GM21515 (cell line): ENCODE measurements at regions not wholly inside any gene's neighbourhood (a gene's known extent, or its start where the extent isn't known, plus 50 kb on each side); places are given as distances from the start of the nearest gene placed in this dataset.
"Not testable (repeated sequence)": the region's sequence is repeated elsewhere in the genome, so short reads cannot be mapped to it uniquely, and the experiment has no call there.

Source experiments
- ATAC-seq: cut with Tn5 transposase; IDR thresholded peaks from one replicate; pipeline ENCODE4 v1.9.1; 2021; ENCODE audit not compliant: unreplicated experiment

DNA sequence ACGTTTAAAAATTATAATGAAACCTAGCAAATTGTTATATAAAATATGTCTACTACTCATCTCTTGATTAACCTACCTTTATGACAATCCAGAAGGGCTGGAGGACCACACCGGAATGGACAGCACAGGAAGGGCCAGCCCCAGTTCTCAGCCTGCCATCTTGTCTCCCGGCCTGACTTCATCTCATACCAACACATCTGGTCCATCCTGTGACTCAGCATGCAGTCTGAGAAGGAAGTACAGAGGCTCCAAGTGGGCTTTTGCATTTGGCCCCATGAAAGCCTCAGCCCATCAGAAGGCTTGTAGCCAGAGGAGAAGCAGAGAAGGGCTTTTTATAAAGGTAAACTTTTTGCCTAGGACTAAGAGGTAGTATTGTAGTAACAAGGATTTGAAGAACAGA, 436.6 kb downstream of the MRPL39 start:
- ATAC-seq: no peak

DNA sequence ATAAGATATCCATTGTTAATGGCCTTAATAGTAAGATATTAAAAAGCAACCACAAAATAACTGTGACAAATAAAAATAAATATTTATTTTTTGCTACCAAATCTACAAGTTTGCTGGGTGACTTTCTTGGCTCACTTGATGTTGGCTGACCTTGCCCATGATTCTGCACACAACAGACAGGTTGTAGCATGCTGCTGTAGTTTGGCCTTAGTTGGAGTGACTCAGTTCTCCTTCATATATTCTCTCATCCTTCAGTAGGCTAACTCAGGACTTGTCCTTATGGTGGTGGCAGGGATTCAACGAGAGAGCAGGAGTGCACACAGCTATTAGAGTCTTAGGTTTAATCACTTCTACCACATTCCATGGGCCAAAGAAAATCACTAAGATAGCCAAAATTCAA, 437.9 kb downstream of the MRPL39 start:
- no peak for ATAC-seq

DNA sequence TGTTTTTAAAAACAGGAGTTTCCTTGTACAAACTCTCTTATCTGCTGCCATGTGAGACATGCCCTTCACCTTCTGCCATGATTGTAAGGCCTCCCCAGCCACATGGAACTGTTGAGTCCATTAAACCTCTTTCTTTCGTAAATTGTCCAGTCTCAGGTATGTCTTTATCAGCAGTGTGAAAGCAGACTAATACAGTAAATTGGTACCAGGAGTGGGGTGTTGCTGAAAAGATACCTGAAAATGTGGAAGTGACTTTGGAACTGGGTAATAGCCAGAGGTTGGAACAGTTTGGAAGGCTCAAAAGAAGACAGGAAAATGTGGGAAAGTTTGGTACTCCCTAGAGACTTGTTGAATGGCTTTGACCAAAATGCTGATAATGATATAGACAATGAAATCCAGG, 440.4 kb downstream of the MRPL39 start:
- ATAC-seq: not testable (repeated sequence)

DNA sequence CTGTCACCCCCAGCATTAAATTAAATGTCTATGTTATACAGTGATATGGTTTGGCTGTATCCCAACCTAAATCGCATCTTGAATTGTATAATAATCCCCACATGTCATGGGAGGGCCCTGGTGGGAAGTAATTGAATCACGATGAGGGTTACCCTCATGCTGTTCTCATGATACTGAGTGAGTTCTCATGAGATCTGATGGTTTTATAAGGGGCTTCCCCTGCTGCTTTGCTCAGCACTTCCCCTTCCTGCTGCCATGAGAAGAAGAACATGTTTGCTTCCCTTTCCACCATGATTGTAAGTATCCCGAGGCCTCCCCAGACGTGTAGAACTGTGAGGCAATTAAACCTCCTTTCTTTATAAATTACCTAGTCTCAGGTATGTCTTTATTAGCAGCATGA, 445.7 kb downstream of the MRPL39 start:
- no peak for ATAC-seq

DNA sequence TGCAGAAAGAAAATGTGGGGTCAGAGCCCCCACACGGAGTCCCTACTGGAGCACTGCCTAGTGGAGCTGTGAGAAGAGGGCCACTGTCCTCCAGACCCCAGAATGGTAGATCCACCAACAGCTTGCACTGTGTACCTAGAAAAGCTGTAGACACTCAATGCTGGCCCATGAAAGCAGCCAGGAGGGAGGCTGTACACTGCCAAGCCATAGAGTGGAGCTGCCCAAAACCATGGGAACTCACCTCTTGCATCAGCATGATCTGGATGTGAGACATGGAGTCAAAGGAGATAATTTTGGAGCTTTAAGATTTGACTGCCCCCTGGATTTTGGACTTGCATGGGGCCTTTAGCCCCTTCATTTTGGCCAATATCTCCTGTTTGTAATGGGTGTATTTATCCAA, 452.3 kb downstream of the MRPL39 start:
- not testable (repeated sequence) for ATAC-seq

DNA sequence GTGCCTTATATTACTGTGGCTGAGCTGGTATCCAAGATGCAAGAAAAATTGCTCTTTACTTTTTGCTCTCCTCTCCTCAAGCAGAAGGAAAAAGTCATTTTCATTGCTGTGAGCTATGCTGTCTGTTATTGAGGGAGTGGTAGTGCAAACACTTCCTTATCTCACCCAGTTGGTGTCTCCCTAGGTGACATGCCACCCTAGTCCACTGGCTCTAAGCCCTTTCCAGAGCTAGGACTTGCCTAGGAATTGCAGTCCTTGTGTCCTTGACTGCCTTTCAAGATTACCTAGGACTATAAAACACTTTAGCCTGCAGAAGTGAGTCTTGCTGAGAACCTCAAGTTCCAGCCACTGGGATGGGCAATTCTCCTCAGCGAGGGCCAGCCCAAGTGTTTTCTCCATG, 458.3 kb downstream of the MRPL39 start:
- no peak for ATAC-seq

DNA sequence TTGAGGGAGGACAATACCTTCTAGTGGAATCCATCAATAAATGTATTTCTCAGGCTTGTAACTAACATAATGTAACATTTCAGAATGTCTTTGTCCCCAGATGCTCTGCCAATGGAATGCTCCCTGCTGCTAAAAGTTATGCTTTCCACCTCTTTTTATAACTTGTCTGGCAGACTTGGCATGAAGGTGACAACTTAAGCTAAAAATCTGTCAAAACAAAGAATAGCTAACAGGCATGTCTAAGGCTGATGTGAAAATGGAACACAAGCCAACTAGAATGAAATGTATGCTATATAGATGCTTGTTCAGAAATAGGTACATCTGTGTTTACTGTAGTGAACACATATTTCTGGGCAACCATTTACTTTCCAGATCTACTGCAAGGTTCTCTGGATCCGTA, 467.9 kb downstream of the MRPL39 start:
- no peak for ATAC-seq

DNA sequence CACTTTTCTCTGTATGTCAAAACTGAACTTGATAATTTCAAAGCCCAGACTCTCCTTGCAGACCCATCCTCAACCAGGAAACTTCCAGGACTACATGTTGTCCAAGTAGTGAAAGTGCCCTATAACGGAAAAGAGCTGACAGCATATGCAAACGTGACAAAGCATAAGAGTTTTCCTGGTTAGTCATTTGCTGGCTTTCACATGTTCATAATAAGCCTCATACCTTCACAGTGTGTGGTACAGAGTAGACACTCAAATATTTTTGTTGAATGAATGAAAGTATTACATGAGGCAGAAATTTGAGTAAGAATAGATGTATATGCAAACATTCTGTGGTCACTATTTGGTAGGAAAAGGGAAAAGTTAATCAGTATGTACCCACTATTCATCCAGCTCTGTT, 473.3 kb downstream of the MRPL39 start:
- no peak for ATAC-seq

DNA sequence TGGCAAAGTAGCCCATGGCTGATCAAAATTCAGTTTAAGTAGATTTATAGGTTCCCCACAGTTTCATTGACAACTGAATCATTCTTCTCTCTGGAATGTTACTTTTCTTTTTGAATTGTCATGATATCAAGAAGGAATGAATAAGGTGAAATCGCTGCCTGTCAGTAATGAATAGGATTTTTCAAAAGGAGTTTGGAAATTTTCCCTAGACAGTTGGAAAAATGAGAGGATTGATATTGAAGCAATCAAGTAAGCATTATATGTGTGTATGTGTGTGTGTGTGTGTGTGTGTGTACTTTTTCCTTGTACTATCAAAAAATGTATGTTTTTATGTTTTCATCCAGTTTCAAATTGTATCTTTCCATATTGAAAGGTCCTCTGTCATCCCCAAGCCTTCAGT, 479.5 kb downstream of the MRPL39 start:
- ATAC-seq: no peak

DNA sequence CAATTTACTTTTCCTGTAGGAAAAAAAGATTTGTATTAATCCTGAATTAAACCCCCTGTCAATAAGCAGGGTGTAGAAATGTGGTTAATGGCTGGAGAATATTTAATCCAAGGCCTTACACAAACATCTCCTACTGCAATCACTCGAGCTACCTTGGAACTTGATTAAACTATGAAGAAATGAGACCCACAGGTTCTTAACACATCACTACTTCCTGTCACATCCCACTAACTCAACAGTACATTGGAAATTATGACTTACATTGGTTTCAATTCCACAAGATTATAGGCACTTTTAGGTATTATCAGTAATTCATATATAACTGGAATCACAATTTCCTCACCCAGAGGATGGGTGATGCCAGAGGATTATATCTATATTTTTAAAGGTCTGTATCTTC, 480.3 kb downstream of the MRPL39 start:
- ATAC-seq: no peak

DNA sequence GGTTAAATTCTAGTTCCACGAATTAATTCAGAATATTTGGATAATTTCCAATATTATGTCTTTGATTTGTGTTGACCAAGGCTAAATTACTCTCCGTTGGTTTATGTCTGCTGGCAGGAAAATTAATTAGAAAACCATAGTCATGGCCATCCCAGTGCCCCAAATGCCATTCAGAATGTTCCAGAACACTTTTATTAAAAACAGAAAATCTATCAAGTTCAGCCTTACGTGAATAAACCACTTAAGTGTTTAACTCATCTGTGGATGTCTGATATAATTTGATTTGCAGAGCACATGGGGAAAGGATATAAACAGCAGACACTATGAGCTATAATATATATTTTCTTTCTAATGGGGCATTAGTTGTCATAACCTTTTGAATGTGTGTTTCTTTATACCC, 480.7 kb downstream of the MRPL39 start:
- ATAC-seq: no peak

DNA sequence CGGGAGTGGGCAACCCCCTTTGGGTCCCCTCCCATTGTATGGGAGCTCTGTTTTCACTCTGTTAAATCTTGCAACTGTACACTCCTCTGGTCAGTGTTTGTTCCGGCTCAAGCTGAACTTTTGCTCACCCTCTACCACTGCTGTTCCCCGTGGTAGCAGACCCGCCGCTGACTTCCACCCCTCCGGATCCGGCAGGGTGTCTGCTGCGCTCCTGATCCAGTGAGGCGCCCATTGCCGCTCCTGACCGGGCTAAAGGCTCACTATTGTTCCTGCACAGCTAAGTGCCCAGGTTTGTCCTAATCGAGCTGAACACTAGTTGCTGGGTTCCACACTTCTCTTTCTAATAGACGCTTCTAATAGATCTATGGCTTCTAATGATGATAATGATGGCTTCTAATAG, 488.6 kb downstream of the MRPL39 start:
- ATAC-seq: no peak

DNA sequence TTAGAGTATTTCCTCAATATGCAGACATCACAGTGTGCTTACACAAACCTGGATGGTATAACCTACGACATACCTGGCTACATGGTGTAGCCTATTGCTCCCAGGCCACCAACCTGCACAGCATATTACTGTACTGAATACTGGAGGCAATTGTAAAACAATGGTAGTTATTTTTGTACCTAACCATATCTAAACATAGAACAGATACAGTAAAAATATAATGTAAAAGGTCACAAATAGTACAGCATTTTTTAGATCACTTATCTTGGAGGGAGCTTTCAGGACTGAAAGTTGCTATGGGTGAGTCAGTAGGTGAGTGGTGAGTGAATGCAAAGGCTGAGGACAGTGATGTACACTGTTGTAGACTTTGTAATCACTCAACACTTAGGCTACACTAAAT, 492.3 kb downstream of the MRPL39 start:
- ATAC-seq: peak; percentile 64

DNA sequence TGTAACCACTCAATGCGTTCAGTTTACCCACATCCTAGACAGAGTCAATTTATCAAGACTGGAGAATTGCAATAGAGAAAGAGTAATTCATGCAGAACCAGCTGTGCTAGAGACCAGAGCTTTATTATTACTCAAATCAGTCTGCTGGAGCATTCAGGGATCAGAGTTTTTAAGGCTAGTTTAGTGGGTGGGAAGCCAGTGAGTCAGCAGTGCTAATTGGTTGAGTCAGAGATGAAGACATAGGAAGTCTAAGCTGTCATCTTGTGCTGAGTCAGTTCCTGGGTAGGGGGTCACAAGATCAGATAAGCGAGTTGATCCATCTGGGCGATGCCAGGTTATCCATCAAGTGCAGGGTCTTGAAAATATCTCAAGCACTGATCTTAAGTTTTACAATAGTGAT, 499.6 kb downstream of the MRPL39 start:
- ATAC-seq: no peak

DNA sequence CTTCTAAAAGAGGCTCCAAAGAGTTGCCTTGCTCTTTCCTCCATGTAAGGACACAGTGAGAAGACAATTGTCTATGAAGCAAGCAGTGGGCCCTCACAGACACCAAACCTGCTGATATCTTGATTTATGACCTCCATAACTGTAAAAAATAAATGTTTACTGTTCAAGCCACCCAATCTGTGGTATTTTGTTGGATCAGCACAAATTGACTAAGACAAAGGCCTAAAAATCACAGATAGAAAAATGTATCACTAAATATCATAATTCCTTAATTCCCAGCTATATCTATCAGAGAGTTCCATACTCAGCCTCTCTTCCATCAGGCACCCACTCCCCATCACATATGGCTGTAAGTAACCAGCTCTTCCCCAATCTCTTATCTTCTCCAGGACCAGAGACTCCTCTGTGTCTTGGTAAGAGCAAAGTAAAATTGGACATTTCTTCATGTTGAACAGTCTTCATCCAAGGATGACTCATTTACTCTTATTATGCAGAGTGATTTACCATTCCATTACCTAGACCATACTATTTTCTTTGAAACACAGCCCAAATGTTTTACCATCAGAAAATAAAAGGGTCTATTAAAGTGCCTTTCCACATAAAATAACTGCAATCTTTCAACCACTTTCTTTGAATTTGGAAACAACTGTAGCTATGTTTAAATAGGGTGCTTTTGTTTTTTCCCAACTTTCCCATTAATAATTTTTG, 503.6 kb downstream of the MRPL39 start:
- no peak for ATAC-seq

DNA sequence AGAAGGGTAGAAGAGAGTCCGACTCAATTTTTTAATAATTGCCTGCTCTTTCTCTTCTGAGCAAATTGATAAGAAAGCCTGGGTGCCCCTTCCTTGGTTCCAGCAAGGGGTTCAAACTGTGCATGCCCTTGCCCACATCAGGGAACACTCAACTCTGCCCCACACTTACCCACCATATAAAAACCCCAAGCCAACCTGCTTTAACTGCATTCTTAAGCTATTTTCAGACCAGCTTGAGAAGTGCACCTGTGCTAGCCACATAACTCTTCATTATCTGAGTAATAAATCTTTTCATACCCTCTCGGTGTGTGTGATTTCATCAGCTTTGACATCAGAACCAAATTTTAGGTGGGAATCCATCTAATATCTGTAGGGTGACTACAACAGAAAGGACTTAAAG, 509.6 kb downstream of the MRPL39 start:
- no peak for ATAC-seq

DNA sequence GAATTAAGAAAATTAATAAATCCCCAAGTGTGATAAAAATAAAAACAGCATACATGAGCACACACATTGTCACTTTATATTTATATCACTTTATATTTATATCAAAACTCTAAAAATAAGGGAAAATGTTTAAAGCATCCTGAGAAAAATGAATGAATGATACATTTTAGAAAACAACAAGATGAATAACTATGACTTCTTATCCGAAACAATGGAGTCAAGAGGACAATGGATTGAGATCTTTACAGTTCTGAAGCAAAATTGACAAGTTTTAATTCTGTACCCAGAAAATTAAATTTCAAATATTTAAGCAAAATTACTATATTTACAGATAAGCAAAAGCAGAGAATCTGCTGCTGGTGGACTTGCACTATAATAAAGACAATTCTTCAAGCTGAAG, 512.6 kb downstream of the MRPL39 start:
- no peak for ATAC-seq

DNA sequence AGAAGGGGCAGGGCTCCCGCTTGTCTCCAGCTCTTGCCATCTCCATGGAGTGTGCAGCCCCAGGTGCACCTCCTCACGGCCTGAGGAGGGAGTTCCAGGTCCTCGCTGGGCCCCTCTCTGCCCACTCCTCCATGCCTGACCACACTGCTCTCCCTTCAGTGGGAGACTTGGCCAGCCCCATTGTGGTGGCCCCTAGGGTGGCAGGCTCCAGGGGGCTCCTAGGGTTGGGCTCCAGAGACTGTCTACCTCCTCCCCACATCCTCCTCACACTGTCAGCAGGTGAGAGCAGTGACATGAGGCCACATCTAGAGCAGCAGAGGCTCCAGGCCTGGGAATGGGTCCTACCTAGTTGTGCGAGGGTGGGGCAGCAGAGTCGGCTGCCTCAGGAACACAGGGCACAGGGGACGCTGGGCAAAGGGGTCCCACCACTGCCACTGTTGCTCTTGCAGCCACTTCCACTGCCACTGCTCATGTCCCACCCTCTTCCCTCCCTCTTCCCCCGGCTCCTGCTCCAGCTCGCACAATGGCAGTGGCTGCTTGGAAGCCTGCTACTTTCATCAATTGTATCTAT, 514.8 kb downstream of the MRPL39 start:
- no peak for ATAC-seq

DNA sequence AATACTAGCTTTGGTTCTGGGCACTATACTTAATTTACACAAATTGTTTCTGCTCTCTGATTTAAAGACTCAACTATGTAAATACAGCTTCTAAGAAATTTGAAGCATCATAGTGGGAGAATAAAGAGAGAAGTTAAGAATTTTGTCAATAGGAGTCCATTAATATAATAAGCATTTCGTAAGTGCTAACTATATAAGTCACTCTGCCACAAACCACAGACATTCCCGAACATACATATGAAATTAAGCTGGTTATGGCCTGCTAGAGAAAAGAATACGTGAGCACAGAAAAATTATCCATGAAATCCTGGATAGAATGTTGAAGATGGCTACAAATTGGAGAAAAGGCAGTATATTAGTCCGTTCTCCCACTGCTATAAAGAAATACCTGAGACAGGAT, 526.2 kb downstream of the MRPL39 start:
- ATAC-seq: no peak

DNA sequence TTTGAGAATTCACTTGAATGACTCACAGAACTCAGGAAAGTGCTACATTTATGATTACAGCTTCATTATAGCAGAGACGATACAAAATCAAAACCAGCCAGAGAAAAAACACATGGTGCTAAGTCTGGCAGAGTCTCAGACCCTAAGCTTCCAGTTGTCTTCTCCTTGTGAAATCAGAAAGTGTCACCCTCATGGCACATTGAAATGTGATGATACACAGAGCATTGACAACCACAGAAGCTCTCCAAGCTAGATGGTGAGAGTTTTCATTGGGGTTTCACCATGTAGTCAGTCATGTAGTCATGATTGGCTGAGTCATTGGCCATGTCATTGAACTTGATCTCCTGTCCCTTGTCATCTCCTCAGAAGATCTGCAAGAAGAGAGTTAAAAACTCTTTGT, 526.6 kb downstream of the MRPL39 start:
- ATAC-seq: no peak

DNA sequence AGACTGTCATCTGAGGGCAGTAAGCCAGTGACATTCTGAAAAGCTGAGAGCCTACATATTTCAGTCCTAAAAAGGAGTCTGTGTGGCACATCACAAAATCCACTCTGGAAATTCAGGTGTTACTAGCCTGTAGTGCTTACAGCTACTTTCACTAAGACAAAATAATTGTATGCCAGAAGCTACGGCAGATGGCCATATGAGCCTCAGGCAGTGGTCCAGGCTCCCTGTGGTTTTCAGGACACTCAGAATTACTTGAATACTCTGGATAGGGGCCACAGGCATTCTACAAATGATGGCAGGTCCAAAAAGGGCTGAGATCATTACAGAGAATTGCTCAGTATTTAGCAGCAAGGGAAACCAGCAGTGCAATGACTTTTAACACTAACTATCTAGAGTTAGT, 527.1 kb downstream of the MRPL39 start:
- no peak for ATAC-seq

DNA sequence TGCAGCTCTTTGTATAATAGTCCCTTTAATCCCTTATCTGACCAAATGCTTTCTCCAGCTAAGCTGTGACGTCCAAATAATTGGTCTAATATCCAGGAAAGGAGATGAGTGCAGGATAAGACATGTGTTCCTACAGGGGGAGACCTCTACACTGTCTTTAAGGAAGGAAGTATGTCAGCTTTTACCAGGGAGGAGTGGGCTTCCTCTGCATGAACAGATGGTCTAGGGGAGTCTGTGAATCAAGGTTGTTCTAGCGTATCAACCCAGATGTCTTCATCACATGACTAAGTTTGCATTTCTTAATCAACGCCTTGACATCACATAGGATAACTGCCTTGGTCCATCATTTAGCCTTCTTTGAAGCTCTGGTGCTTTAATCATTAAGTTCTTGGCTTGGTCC, 528.2 kb downstream of the MRPL39 start:
- ATAC-seq: no peak

DNA sequence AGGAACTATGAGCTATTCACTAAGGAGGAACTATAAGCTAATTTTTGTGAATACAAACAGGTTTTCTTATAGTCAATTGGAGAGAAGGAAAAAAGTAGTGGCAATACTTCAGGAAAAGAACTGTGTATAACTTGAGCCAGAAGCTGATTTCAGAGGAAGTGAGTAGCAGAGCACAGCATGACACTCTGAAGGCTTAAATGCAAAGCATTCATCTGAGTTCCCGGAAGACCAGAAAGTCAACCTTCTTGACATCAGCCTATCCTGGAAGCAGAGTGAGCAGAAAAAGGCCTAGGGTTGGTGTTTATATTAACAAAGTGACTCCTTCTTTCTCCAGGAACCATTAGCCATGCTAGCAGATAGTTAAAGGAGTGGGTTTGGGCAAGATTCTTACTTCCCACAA, 545.2 kb downstream of the MRPL39 start:
- no peak for ATAC-seq
